HEK293 (cell line): ENCODE measurements at regions not wholly inside any gene's neighbourhood (a gene's known extent, or its start where the extent isn't known, plus 50 kb on each side); places are given as distances from the start of the nearest gene placed in this dataset.

ENCODE experiments used
- CTCF ChIP-seq: fragments of 450-650 bp; formaldehyde crosslinking; IDR thresholded peaks from 2 replicates; pipeline ENCODE4 v1.5.1; 2016; ENCODE audit warnings: missing biosample characterization, missing genetic modification characterization
- ZNF274 ChIP-seq, 2 experiments: fragments of 200-500 bp in 1 of 2; fragments of 450-650 bp in 1 of 2; sonication (Bioruptor generic) in 1 of 2; formaldehyde crosslinking in 1 of 2; IDR thresholded peaks; 2 replicates each; pipeline versions ENCODE4 v1.5.1 to v1.6.1; 2014 to 2016; ENCODE audit warnings: borderline replicate concordance in 1 of 2, inconsistent platforms in 1 of 2, low read length in 1 of 2, missing biosample characterization in 1 of 2, missing genetic modification characterization in 1 of 2

- TF ChIP-seq CTCF (tag by site-specific recombination) (no peak), ZNF274 (IDR thresholded peaks at IDR 0.05; ENCODE audit: low read length) (no peak), ZNF274 (tag by site-specific recombination; IDR thresholded peaks at IDR 0.05; ENCODE audit: borderline replicate concordance) (no peak)
These were observed 110.0 kb upstream of the DMAC1 start for GRCh38 chr9:7909537-7909936.
